GM12874 (cell line): ENCODE measurements at regions not wholly inside any gene's neighbourhood (a gene's known extent, or its start where the extent isn't known, plus 50 kb on each side); places are given as distances from the start of the nearest gene placed in this dataset.

Experiments
- CTCF ChIP-seq: IDR thresholded peaks from 2 replicates; pipeline ENCODE4 v1.5.1; 2011; ENCODE audit warnings: low read depth, mild to moderate bottlenecking, control low read depth, low read length, moderate library complexity; ENCODE audit not compliant: insufficient read depth

- peak; percentile 38; the same call in 1 of the 2 replicates for TF ChIP-seq CTCF
These were observed 150.1 kb upstream of the SOD1 start for GRCh38 chr21:31509194-31510017.

DNA sequence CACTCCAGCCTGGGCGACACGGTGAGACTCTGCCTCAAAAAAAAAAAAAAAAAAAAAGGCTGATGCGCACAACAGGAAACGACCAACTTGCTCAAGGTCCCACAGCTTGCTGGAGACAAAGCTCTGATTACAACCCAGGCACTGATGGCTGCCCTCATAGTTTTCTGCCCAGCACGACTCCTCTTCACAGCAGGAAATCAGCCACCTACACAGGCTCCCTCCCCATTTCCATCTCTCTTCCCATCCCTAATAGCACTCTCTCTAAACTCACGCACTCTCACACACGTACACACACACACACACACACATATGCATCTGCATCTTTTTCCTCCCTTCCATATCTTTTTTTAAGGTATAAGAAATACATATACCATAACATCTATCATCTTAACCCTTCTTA is 153.5 kb upstream of the SOD1 start:
- no peak for TF ChIP-seq CTCF

GRCh38 chr21:31503939-31504338 is 155.6 kb upstream of the SOD1 start:
- TF ChIP-seq CTCF = no peak

DNA sequence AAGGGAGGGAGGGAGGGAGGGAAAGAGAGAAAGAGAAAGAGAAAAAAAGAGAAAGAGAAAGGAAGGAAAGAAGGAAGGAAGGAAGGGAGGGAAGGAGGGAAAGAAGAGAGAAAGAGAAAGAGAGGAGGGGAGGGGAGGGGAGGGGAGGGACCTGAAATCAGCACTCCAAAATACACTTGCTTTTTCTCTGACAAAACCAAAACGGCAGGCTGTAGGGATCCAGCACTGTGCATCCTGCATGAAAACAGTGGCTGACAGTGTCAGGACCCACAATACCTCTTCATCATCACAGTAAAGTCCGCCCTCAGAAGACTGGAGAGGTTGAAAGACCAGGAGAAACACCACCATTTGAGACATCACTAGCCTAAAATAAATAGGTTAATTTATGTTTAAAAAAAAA is 156.0 kb upstream of the SOD1 start:
- TF ChIP-seq CTCF = no peak

DNA sequence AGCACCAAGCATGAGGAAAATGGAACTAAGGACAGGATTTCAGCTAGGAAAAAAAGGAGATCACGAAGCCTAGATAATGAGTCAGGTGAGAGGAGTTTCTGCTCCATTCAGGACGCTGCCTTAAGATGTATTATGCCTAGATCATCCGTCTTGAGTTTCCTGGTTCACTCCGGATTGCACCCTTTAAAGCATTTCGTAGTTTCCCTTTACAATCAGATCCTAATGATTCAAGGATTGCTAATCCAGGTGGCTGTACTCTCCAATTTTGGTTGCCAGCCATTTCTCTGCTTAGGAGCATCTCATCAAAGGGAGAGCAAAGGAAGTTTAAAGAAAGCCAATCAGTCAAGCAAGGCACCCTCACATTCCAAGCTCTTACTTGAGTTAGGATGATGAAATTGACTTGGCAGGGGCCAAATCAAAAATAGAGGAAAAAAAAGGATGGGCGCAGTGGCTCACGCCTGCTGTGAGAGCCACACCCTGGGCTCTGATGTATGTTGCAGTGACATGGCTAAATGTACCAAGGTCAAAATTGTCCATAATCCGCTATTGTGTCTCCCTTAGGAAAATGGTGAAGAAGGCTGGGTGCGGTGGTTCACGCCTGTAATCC is 156.9 kb upstream of the SOD1 start:
- TF ChIP-seq CTCF = no peak

GRCh38 chr21:31501926-31502325 is 157.6 kb upstream of the SOD1 start:
- no peak for TF ChIP-seq CTCF

DNA sequence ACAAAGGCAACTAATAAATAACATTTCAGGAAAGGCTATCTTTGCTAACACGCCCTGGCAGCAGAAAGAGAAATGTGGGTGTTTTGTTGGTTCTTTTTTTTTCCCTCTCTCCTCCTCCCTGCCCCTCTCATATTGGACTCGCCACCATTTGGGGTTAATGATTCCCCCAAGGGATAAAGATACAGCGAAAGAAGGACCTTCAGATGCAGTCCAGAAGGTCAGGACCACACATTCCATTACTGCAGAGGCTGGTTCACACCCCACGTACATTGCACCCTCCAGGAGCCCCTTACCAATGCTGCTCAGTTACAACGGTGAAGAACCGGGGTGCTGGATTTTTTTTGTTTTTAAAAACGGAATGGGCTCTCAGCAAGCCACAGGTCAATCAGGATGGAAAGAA is 156.9 kb upstream of the TIAM1 start:
- no peak for TF ChIP-seq CTCF
